Lower leg skin (tissue), 4 donors: ENCODE measurements at regions not wholly inside any gene's neighbourhood (a gene's known extent, or its start where the extent isn't known, plus 50 kb on each side); places are given as distances from the start of the nearest gene placed in this dataset.

ENCODE experiments used
- DNase-seq, 2 donors: peaks; one replicate each; pipeline ENCODE4 v3.0.0-alpha.2; 2019; ENCODE audit warnings: low spot score in 2 of 2
- H3K4me3 ChIP-seq: fragments of 200-600 bp; sonication (generic); 2 replicates; pipeline ENCODE4 v1.5.1; 2017; ENCODE audit warnings: mild to moderate bottlenecking, low read depth; ENCODE audit not compliant: poor library complexity, severe bottlenecking
- CTCF ChIP-seq, 3 donors: fragments of 450-650 bp; IDR thresholded peaks; one replicate each; pipeline ENCODE4 v1.5.1; 2016; ENCODE audit warnings: antibody characterized with exemption in 3 of 3, mild to moderate bottlenecking in 3 of 3, moderate library complexity in 2 of 3
- POLR2A ChIP-seq, 2 donors: fragments of 450-650 bp; IDR thresholded peaks; one replicate each; pipeline ENCODE4 v1.6.1; 2016 to 2017; ENCODE audit warnings: antibody characterized with exemption in 2 of 2, mild to moderate bottlenecking in 1 of 2, moderate library complexity in 1 of 2
- WGBS, 2 donors: methylation state at CpG; one replicate each; pipeline ENCODE4 v1.1.5; 2018; 5-methylcytosine and 5-hydroxymethylcytosine counted together
- intact Hi-C: fragments of 100-400 bp; cut with DNase I; formaldehyde crosslinking; loops from one replicate; pipeline ENCODE4 v1.15.0; 2023; ENCODE audit warnings: low total_unique reads

- TF ChIP-seq POLR2A (IDR thresholded peaks at IDR 0.05): no peak
- TF ChIP-seq CTCF (IDR thresholded peaks at IDR 0.05): no peak
- DNase-seq: no peak
- intact Hi-C loops: no loop called here
- no peak overlapping the region for H3K4me3 ChIP-seq
- 92 to 95% methylated on average over 17 of the region's 17 CpGs for WGBS, 2 donors
Observed at GRCh38 chr22:48563966-48564330, 1263.7 kb downstream of the BRD1 start.

- TF ChIP-seq POLR2A (IDR thresholded peaks at IDR 0.05): no peak
- TF ChIP-seq CTCF (IDR thresholded peaks at IDR 0.05): no peak
- H3K4me3 ChIP-seq: no peak overlapping the region
- intact Hi-C loops: no loop called here
- no peak for DNase-seq
- 87 to 88% methylated on average over 24 to 27 of the region's 30 CpGs for WGBS, 2 donors
Observed at GRCh38 chr22:48563118-48563965, 1264.3 kb downstream of the BRD1 start.

- DNase-seq: no peak
- TF ChIP-seq CTCF (IDR thresholded peaks at IDR 0.05) (no peak), POLR2A (IDR thresholded peaks at IDR 0.05) (no peak)
- WGBS, 2 donors: 89 to 93% methylated on average over 16 of the region's 16 CpGs
- intact Hi-C loops: no loop called here
- H3K4me3 ChIP-seq: no peak overlapping the region
Observed at GRCh38 chr22:48561676-48562075, 1266.0 kb downstream of the BRD1 start.

GRCh38 chr22:48560836-48561235 is 1266.8 kb downstream of the BRD1 start:
- no peak for TF ChIP-seq POLR2A (IDR thresholded peaks at IDR 0.05)
- no peak for TF ChIP-seq CTCF (IDR thresholded peaks at IDR 0.05)
- intact Hi-C loops: no loop called here
- 77 to 82% methylated on average over 5 of the region's 5 CpGs for WGBS, 2 donors
- no peak overlapping the region for H3K4me3 ChIP-seq
- DNase-seq: no peak

- DNase-seq: no peak
- WGBS, 2 donors: 87 to 88% methylated on average over 8 to 9 of the region's 9 CpGs
- intact Hi-C loops: no loop called here
- TF ChIP-seq CTCF (IDR thresholded peaks at IDR 0.05) (no peak), POLR2A (IDR thresholded peaks at IDR 0.05) (no peak)
- H3K4me3 ChIP-seq: no peak overlapping the region
Observed at GRCh38 chr22:48560389-48560751, 1267.3 kb downstream of the BRD1 start.
